ENCODE measurements at regions not wholly inside any gene's neighbourhood (a gene's known extent, or its start where the extent isn't known, plus 50 kb on each side); places are given as distances from the start of the nearest gene placed in this dataset.

DNA sequence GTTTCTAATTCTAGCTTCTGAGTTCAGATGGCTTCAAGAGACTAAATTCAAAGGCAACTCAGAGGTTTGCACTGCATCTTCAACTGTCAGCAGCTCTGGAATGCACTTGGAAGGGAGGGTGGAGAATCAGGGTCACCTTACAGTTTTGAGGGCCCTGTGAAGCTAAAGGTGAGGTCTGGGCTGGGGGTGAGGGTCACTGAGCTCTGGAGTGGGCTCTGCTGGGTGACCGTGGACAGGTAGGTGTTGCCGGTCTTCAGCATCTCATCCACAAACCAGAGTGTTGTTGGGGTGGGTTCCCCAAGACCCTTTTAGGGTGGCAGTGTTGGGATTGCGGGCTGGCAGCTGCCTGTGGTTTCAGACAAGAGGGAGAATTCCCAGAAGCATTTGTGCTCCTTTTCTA is 70.1 kb upstream of the CXCR4 start:
- TF ChIP-seq, protein P1, sequence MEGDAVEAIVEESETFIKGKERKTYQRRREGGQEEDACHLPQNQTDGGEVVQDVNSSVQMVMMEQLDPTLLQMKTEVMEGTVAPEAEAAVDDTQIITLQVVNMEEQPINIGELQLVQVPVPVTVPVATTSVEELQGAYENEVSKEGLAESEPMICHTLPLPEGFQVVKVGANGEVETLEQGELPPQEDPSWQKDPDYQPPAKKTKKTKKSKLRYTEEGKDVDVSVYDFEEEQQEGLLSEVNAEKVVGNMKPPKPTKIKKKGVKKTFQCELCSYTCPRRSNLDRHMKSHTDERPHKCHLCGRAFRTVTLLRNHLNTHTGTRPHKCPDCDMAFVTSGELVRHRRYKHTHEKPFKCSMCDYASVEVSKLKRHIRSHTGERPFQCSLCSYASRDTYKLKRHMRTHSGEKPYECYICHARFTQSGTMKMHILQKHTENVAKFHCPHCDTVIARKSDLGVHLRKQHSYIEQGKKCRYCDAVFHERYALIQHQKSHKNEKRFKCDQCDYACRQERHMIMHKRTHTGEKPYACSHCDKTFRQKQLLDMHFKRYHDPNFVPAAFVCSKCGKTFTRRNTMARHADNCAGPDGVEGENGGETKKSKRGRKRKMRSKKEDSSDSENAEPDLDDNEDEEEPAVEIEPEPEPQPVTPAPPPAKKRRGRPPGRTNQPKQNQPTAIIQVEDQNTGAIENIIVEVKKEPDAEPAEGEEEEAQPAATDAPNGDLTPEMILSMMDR (IDR thresholded peaks at IDR 0.05; ENCODE audit: insufficient read depth, low read length, missing control alignments): no peak
- H3K4me3 ChIP-seq (ENCODE audit: low read depth, low read length): no peak overlapping the region
- POLR2A ChIA-PET: no interaction called here
- no peak for DNase-seq (ENCODE audit: low read depth, low spot score)
- CTCF ChIA-PET: no interaction called here

- H3K4me3 ChIP-seq (ENCODE audit: low read depth, low read length): no peak overlapping the region
- TF ChIP-seq, protein P1 (IDR thresholded peaks at IDR 0.05; ENCODE audit: insufficient read depth, low read length, missing control alignments): no peak
- no peak for DNase-seq (ENCODE audit: low read depth, low spot score)
- ChIA-PET CTCF (no interaction called here), POLR2A (no interaction called here)
These were observed 68.2 kb upstream of the CXCR4 start for GRCh38 chr2:136185981-136186776.

GRCh38 chr2:136183097-136183496 is 65.1 kb upstream of the CXCR4 start:
- TF ChIP-seq, protein P1 (IDR thresholded peaks at IDR 0.05; ENCODE audit: insufficient read depth, low read length, missing control alignments): no peak
- ChIA-PET POLR2A (no interaction called here), CTCF (no interaction called here)
- H3K4me3 ChIP-seq (ENCODE audit: low read depth, low read length): no peak overlapping the region
- DNase-seq (ENCODE audit: low read depth, low spot score): no peak

DNA sequence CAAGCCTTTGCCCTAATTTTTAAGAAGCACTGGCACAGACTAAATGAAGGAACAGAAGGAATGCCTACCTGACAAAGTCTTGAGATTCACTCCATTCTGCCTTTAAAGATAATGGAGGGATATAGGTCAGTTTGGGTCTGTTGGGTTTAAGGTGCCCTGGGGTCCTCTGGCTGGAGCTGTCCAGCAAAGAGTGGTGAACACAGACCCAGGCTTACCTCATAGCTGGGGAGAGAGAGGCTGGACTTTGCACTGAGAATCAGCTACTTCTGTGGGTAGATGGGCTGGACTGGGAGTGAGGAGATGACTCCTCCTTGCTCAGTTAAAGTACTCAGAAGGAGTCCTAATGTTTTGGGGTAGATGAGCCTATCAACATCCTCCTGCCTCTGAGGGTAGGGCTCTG is 64.4 kb upstream of the CXCR4 start:
- DNase-seq (ENCODE audit: low read depth, low spot score): no peak
- H3K4me3 ChIP-seq (ENCODE audit: low read depth, low read length): no peak overlapping the region
- TF ChIP-seq, protein P1 (IDR thresholded peaks at IDR 0.05; ENCODE audit: insufficient read depth, low read length, missing control alignments): no peak
- ChIA-PET POLR2A (no interaction called here), CTCF (no interaction called here)

- TF ChIP-seq, protein P1 (IDR thresholded peaks at IDR 0.05; ENCODE audit: insufficient read depth, low read length, missing control alignments): no peak
- ChIA-PET POLR2A (no interaction called here), CTCF (no interaction called here)
- no peak overlapping the region for H3K4me3 ChIP-seq (ENCODE audit: low read depth, low read length)
- no peak for DNase-seq (ENCODE audit: low read depth, low spot score)
These were observed 61.6 kb upstream of the CXCR4 start for GRCh38 chr2:136179602-136179975.

DNA sequence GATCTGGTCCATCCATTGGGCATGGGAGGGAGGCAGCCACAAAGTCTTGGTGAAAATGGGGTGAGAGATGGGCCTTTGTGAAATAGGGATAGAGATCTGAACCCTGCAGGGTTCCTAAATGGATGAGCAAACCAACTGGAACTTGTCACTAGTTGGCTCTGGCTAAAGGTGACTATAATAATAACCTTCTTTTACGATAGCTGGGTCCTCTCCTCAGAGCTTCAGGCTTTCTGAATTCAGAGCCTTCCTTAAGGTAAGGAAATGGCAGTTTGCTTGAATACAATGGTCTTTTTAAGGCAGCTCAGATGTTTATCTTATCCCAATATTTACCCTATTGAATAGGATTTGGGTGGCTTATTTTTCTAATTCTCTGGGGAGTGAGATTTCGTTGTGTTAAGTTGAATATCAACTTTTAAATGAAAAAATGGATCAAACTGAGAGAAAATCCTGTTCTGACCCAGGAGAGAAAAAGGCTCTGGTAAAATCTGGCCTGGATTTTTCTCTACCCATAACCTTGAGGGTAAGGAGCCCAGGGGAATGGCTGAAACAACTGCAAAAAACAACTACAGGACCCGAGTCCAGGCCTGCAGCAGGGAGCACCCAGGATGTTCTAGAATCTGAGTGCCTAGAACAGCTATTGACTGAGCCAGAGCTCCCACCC is 61.1 kb upstream of the CXCR4 start:
- POLR2A ChIA-PET: no interaction called here
- no peak for DNase-seq (ENCODE audit: low read depth, low spot score)
- CTCF ChIA-PET: no interaction called here
- TF ChIP-seq, protein P1 (IDR thresholded peaks at IDR 0.05; ENCODE audit: insufficient read depth, low read length, missing control alignments): no peak
- no peak overlapping the region for H3K4me3 ChIP-seq (ENCODE audit: low read depth, low read length)
